Head of caudate nucleus (tissue), 42 donors: ENCODE measurements at regions not wholly inside any gene's neighbourhood (a gene's known extent, or its start where the extent isn't known, plus 50 kb on each side); places are given as distances from the start of the nearest gene placed in this dataset.
"Not testable (repeated sequence)": the region's sequence is repeated elsewhere in the genome, so short reads cannot be mapped to it uniquely, and the experiment has no call there.

Experiments
- DNase-seq, 42 donors: peaks; one replicate each; pipeline versions ENCODE4 v3.0.0 to v3.0.0-alpha.2; 2020 to 2021; ENCODE audit warnings: mixed read lengths in 7 of 42
- intact Hi-C: fragments of 100-400 bp; cut with DNase I; formaldehyde crosslinking; loops from one replicate; pipeline ENCODE4 v1.15.0; 2022

DNA sequence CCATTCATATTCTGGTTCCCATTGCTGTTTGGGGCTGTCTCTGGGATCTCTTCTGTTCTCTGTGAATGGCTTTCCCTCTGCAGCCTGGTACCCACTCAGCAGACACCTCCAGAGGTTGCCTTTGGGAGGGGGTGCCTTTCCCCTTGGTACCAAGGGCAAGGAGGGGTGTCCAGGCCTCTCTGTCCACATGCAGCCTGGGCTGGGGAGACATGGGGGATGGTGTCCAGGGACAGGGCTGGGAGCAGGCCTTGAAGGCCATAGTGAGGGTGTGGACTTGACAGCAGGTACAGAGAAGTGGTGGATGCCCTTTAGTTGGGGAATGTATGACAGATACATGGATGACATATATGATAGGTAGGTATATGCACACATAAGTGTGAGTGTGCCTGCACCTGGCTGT is 83.7 kb downstream of the PLXNA1 start:
- DNase-seq: no peak
- intact Hi-C loops: no loop called here

DNA sequence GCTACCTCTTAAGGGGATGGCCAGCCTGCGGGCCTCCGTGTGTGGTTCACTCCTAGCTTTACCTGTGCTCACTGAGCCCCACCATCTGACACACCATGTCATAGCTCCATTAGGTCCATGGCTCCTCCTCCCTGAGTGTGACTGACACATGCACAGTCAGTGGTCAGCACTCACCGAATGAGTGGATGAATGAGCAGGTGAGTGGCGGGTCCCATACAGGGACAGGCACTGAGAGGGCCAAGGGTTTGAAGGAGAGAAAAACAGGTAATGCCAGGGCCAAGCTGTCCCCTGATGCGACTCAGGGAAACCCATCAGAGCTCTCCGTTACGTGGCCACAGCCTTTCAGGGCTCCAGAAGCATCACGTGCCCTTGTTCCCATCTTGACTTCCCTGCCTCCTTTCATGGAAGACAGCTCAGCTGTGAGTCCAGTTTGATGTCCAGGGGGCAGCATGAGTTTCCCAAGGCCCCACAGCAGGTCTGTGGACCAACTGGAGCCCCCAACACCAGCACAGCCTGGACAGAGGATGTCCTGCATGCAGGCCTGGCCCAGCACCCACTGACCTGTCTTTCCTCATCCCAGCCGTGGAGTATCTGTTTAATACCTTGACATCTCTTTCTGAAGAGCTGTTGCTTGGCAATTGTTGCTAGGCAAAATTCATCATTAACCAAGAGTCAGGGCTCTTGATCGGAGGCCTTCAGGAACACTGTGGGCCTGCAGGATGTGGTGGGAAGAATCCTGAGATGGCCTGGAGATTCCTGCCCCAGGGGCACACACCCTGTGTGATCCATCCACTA is 84.4 kb downstream of the PLXNA1 start:
- peak in 12 of 42 donors; percentile 14 to 60 (median 24) for DNase-seq
- intact Hi-C loops: no loop called here

DNA sequence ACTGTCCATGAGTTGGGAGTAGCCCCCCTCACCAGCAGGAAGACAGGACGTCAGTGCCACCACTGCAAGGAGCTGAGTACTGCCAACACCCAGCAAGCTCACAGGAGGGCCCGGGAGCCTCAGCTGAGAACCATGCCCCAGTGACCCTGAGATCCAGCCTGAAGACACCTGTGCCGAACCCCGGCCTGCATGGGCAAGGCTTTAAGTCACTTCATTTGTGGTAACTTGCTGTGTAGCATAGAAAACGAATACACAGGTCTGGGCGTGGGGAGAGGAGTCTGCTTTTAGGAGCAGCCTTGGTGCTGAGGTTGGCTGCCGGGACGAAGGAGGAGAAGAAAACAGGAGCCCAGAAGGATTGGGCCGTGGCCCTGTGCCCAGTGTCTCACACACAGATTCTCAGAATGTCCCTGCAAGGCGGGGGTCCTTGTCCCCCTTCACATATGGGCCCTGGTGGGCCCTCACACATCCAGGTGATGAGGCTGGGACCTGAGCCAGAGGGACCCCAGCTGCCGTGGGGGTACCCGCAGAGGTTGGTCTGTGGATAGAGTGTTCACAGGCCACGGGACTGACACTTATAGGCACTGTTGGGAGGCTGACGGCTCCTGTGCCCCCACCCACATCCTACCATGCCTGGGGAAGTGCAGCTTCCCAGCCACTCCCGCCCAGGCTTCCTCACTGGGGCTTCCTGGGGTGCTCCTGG is 85.3 kb downstream of the PLXNA1 start:
- intact Hi-C loops: no loop called here
- DNase-seq: no peak

DNA sequence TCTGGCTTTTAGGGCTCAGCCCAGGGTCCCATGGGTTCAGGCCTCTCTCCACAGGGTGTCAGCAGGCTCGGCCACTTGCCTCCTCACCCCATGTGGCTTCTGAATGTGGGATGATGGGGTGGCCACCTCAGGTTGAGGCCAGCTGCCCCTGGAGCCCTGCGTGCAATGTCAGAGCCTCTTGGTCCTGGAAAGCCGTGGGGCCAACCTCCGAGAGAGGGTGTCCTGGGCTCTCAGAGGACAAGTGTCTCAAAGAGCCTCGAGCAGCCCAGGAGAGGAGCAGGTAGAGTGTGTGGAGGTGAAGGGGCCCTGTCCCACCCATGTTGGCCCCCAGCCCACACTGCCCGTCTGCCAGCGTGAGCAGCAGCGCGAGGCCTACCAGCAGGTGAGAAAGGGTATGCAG is 86.0 kb downstream of the PLXNA1 start:
- intact Hi-C loops: no loop called here
- no peak for DNase-seq

DNA sequence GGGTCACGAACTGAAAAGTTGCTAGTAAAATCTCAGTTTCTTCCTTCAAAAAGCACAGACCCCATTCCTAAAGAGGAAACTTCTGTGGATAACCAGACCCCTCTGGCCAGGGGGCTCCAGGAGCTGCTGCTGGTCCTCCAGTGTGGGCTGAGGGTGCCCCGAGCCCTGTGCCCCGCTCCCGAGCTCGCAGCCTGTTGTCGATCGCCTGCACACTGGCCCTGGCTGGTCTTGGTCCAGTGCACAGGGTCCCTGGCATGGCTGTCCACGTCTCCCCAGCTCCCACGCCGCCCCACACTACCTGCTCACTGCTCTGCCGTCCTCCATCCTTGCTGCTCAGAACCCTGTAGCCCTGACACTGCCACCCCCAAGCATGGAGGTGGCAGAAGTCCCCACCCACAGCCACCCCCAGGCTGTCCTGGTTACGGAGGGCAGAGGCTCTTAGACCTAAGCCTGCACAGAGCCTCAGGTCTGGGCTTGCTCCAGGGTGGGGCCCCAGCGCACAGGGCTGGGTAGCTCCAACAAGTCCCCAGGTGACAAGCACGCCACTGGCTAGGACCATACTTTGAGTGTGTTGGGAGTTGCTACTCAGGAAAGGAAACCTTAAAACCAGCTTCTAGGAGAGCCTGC is 87.0 kb downstream of the PLXNA1 start:
- intact Hi-C loops: no loop called here
- no peak for DNase-seq

DNA sequence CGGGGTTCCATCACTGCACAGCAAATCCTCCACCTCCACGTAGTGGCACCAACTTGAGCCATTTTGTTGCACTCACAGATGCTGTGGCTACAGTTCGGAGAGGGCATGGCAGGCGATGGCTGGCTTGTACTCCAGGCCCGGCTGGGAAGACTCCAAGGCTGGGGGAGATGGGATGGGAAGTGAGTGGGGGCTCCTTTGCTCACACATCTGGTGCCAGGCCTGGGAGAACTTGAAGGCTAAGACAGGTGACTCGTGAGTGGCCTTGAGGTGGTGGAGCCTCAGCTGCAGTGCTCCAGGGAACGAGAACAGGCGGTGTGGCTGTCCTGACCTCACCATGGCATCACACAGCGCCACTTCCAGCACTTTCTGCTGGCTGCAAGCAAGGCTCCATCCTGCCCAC is 87.9 kb downstream of the PLXNA1 start:
- DNase-seq: peak in 1 of 42 donors; percentile 19
- intact Hi-C loops: no loop called here

DNA sequence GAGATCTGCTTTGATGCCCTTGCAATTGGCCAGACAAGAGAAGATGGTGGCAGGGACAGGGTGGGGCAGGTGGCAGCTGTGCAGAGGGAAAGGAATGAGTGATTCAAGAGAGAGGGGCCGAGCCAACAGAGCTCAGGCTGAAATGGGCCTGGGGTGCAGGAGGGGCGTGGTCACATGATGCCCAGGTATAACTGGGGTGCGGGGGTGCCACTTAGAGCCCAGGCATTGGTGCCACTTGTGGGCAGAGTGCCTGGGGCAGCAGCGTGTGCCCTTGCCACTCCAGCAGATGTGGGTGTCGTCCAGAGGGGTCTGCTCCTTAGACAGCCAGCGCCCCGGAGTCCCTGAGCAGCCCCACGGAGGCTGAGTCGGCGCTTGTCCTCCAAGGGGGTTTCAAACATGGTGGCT is 88.7 kb downstream of the PLXNA1 start:
- peak in 2 of 42 donors; percentile 5 to 7 for DNase-seq
- intact Hi-C loops: no loop called here

DNA sequence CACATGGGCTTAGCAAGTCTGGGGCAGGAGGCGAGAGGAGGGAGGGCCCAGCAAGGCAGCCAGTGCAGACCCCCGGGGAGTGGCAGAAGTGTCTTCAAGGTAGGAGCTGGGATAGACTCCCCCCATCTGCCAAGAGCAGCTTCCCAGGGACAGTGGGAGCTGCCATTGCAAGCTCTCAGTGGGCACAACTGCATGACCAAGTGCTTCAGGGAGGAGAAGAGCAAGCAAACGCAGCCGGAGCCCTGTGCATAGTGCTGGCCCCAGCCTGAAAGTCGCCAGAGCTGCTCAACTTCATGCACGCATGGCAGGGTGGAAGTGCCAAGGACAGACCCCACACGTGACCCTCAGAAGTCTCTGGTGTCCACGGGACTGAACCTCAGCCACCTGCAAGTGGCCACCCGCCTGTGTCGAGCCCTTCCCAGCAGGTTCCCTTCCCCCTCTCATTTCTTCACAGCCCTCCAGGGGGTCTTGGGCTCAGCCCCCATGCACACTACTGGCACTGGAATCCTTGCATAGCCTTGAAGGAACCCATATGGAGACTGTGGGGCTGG is 89.4 kb downstream of the PLXNA1 start:
- DNase-seq: peak in 1 of 42 donors; percentile 7
- intact Hi-C loops: no loop called here

DNA sequence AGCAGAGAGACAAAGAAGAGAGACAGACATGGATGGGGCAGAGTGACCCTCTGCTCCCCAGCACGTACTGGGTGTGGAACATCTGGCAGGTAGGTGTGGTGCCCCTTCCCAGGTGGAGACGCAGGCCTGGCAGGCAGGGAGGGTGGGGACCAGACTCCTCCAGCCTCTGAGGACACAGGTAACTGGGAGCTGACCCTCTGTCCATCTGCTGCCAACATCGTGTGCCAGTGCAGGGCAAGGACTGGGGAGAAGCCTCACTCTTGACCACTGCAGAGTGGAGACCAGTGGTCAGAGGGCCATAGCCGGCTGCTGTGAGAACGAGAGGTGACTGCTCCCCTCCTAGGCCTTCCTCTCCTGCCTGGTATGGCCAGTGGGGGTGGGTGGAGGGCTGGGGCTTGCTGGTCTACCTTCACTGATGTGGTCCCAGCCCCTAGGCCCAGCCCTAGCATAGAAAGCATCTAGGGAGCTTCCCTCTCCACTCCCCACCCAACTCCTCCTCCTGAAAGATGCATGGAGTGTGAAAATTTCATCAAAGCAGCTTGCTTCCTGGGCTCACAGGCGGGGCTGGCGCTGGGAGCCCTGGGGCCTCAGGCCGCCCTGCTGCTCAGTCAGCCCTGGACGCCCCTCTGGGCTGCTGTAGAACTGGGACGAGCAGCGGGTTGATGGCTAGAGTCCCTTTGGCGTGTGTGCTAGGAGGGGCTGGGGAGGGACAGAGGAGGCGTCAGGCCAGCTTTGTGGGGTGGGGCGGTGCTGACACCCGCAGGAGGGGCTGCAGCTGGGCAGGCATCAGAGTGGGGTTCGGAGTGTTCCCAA is 90.3 kb downstream of the PLXNA1 start:
- DNase-seq: peak in 3 of 42 donors; percentile 1 to 17 (median 10)
- intact Hi-C loops: no loop called here

DNA sequence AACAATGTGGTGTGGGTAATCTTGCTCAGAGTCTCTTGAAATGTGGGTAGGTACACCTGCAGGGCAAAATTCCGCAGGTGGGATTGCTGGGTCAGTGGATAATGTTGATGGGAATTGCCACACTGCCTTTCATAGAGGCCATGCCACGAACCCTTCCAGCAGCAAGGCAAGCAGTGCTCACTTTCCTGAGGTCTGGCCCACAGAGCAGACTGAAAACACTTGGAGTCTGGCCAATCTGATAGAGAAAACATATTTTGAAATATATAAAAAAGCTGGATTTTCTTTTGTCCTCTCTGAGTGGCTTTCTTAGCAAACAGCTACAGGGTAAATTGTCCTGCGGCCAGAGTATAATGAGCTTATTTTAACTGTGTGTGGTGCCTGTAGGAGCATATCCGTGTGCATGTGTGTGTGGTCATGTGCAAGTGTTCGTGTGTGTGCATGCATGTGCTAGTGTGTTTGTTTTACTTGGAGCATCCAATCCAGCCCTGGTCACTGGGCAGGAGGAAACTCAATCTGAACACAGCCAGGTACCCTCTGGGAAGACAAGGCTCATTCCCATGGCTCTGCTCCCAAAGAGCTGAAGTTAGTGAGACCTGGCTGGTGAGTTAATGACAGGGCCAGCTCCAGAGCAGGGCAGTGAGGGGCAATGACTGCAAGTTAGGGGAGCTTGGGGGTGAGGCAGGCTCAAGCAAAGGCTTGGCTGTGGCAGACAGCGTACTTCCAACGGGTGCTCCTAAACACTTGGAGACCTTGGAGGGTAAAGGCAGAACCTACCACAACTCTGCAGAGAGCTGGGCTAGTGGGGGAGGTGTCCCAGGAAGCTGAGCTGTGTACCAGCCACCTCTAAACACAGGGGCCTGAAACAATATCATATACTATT is 91.3 kb downstream of the PLXNA1 start:
- intact Hi-C loops: no loop called here
- DNase-seq: peak in 2 of 42 donors; percentile 11 to 14

DNA sequence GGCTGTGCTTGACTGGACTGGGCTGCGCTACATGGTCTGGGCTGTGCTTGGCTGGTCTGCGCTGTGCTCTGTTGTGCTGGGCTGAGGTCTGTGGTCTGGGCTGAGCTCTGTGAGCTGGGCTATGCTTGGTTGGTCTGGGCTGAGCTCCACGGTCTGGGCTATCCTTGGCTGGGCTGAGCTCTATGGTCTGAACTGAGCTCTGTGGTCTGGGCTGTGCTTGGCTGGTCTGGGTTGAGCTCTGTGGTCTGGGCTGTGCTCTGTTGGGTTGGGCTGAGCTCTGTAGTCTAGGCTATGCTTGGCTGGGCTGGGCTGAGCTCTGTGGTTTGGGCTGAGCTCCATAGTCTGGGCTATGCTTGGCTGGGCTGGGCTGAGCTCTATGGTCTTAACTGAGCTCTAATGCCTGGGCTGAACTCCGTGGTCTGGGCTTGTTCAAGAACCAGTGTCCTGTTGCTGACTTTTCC is 92.0 kb downstream of the PLXNA1 start:
- peak in 2 of 42 donors; percentile 4 to 10 for DNase-seq

DNA sequence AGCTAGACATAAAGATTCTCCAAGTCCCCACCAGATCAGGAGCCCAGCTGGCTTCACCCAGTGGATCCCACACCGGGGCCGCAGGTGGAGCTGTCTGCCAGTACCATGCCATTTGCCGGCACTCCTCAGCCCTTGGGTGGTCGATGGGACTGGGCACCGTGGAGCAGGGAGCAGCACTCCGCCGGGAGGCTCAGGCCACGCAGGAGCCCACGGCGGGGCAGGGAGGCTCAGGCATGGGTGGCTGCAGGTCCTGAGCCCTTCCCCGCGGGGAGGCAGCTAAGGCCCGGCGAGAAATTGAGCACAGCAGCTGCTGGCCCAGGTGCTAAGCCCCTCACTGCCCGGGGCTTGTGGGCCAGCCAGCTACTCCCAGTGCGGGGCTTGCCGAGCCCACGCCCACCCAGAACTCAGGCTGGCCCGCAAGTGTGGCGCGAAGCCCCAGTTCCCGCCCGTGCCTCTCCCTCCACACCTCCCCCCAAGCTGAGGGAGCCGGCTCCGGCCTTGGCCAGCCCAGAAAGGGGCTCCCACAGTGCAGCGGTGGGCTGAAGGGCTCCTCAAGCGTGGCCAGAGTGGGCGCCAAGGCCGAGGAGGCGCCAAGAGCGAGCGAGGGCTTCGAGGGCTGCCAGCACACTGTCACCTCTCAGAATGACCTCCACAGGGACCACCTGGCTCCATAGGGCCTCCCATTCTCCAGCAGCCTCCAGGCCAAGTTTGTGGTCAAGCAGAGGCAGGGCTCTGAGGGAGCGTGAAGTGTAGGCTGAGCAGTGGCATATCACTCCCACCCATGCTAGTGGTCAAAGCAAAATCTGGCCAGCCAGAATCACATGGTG is 93.5 kb downstream of the PLXNA1 start:
- peak in 1 of 42 donors; percentile 5 for DNase-seq
- intact Hi-C loops: not testable (repeated sequence)

More for the DNA sequence above, 92.0 kb downstream of the PLXNA1 start:
- intact Hi-C loops: no loop called here

DNA sequence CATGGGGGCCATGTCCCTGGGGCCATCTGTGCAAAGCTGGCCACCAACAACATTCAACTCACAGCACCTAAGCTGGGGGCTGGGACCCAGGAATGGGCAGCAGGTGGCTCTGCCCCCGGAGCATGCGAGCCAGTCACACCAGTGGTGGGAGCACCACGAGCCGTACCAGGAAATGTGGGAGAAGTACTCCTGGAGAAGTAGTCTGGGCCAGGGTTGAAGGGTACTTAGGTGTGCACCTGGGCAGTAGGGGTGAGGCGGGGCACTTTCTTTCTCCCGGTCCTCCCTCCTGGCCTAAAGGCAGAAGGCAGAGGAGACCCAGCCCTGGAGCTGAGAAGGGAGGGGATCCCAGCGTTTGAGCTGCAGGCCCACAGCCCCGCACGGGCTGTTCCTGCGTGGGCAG is 94.2 kb downstream of the PLXNA1 start:
- DNase-seq: peak in 1 of 42 donors; percentile 11
- intact Hi-C loops: no loop called here

DNA sequence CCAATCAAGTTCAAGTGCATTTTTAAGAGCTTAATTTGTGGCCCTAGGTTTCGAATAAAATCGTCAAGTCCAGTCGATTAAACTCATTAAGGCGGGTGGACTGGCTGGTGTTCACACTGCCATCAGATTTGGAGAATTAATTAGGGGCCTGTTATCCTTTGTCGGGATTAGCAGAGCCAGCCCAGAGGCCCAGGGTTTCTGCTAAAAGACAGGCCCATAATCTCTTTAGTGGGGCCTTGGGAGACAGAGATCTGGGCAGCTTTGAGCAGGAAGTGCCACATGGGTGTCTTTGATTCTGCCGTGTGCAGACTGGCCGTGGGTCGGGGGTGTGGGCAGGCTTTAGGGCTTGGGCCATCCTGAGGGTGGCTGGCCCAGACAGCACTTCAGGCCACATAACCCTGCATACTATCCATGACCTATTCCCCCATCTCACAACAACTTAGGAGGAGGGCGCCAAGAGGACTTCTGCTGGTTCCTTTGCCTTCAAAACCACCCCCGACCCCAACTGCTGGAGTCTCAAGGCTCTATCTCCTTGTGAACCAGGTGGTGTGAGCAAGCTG is 94.7 kb downstream of the PLXNA1 start:
- intact Hi-C loops: no loop called here

DNA sequence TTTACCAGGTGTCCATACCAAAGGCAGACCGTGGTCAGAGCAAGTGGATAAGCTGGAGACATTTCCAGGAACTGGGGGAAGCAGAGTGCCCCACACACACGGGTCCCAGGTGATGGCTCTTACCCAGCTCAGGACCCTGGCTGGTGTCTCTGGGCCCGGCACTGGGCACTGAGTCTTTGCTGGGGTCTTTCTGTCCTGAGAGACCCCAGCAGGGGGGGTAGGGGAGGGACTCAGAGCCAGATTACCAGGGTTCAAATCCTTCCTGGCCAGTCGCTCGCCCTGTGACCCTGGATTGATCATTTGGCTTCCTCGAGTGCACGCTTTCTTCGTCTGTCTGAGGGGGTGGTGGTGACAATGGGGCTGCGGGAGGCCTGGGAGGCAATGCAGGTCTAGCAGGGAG is 95.7 kb downstream of the PLXNA1 start:
- intact Hi-C loops: no loop called here
- no peak for DNase-seq

More for the DNA sequence above, 94.7 kb downstream of the PLXNA1 start:
- DNase-seq: peak in 1 of 42 donors; percentile 0

DNA sequence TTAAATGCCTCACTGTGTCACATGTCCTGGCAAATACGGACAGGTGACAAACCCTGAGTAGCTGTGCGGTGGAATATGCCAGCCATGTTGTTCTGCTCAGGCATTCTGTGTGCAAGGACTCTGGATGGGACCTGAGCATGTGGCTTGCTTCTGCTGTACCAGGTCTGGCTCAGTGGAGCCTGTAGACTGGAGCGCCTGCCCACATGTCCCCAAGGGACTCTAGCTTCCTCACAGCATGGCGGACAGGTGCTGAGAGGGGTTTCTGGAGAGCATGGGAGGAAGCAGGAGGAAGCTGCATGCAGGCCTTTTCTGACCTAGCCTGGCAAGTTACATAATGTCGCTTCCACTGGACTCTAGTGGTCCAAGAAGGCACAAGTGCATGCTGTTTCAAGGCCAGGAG is 96.3 kb downstream of the PLXNA1 start:
- intact Hi-C loops: no loop called here
- DNase-seq: no peak
